ENCODE measurements at regions not wholly inside any gene's neighbourhood (a gene's known extent, or its start where the extent isn't known, plus 50 kb on each side); places are given as distances from the start of the nearest gene placed in this dataset.

DNA sequence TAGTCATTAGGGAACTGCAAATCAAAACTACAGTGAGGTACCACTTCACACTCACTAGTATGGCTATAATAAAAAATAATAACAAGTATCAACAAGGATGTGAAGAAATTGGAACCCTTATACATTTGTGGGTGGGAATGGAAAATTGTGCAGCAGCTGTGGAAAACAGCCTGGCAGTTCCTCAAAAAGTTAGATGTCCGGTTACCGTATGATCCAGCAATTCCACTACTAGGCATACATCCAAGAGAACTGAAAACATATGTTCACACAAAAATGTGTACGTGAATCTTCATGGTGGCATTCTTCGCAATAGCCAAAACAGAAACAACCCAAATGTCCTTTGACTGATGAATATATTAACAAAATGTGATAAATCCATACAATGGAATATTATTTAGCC lies 187.9 kb upstream of the LYSMD4 start:
- Mint-ChIP-seq H3K36me3 (ENCODE audit: low read depth, unreplicated experiment) (no peaks in the 10 kb centered on the region), H3K27me3 (ENCODE audit: unreplicated experiment) (peaks cover 12% of the 10 kb centered on the region), H3K4me3 (ENCODE audit: unreplicated experiment) (no peak overlapping the region), H3K27ac (ENCODE audit: unreplicated experiment) (no peak overlapping the region), H3K9me3 (ENCODE audit: unreplicated experiment) (no peaks in the 10 kb centered on the region), H3K4me1 (ENCODE audit: unreplicated experiment) (peaks cover 5% of the 10 kb centered on the region)
- TF ChIP-seq, protein P1, sequence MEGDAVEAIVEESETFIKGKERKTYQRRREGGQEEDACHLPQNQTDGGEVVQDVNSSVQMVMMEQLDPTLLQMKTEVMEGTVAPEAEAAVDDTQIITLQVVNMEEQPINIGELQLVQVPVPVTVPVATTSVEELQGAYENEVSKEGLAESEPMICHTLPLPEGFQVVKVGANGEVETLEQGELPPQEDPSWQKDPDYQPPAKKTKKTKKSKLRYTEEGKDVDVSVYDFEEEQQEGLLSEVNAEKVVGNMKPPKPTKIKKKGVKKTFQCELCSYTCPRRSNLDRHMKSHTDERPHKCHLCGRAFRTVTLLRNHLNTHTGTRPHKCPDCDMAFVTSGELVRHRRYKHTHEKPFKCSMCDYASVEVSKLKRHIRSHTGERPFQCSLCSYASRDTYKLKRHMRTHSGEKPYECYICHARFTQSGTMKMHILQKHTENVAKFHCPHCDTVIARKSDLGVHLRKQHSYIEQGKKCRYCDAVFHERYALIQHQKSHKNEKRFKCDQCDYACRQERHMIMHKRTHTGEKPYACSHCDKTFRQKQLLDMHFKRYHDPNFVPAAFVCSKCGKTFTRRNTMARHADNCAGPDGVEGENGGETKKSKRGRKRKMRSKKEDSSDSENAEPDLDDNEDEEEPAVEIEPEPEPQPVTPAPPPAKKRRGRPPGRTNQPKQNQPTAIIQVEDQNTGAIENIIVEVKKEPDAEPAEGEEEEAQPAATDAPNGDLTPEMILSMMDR (IDR thresholded peaks at IDR 0.05; ENCODE audit: unreplicated experiment), result no peak
- no peak for DNase-seq (ENCODE audit: low spot score)

DNA sequence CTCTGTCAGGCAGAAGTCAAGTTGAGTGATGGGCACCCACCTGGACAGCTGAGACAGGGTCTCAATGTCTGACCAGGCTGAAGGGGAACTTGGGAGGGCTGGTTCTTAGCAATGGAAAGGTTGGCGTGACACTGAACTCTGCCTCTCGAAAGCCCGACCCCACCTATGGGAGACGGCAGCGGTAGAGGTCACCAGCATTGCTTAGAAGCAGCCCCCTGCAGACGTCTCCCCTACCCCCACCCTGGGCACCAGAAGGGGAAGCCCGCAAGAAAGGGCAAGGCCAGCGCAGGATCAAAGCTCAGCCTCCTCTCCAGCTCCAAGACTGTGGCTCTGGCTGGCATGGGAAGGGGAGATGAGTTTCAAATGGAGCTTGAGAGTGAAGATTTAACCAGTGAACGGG lies 184.8 kb upstream of the LYSMD4 start:
- Mint-ChIP-seq H3K27ac (ENCODE audit: unreplicated experiment) (no peak overlapping the region), H3K27me3 (ENCODE audit: unreplicated experiment) (peaks cover 4% of the 10 kb centered on the region), H3K36me3 (ENCODE audit: low read depth, unreplicated experiment) (no peaks in the 10 kb centered on the region), H3K4me3 (ENCODE audit: unreplicated experiment) (no peak overlapping the region), H3K4me1 (ENCODE audit: unreplicated experiment) (peaks cover 5% of the 10 kb centered on the region), H3K9me3 (ENCODE audit: unreplicated experiment) (no peaks in the 10 kb centered on the region)
- TF ChIP-seq, protein P1 (IDR thresholded peaks at IDR 0.05; ENCODE audit: unreplicated experiment), result no peak
- DNase-seq (ENCODE audit: low spot score), result no peak

DNA sequence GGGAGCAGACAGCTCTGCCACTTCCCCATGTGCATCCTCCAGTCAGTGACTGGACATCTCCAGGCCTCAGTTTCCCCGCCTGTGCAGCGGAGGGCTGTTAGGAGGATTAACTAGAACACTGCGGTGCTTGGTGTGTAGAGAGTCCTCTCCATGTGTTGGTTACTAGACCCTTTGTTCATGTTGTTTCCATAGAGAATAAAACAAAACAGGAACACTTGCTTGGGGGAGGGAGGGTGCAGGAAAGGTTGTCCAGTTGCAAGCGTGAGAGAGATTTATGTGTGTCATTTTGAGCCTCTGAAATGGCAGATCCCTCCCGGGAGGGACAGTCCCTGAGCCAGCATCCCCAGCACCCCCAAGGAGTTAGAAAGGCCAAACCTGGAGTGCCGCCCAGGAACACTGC lies 184.0 kb upstream of the LYSMD4 start:
- no peaks in the 10 kb centered on the region for H3K9me3 Mint-ChIP-seq (ENCODE audit: unreplicated experiment)
- no peak for DNase-seq (ENCODE audit: low spot score)
- no peak overlapping the region for H3K4me3 Mint-ChIP-seq (ENCODE audit: unreplicated experiment)
- H3K36me3 Mint-ChIP-seq (ENCODE audit: low read depth, unreplicated experiment), result no peaks in the 10 kb centered on the region
- H3K27ac Mint-ChIP-seq (ENCODE audit: unreplicated experiment), result peak overlapping the region; percentile 75
- H3K4me1 Mint-ChIP-seq (ENCODE audit: unreplicated experiment), result peaks cover 5% of the 10 kb centered on the region
- H3K27me3 Mint-ChIP-seq (ENCODE audit: unreplicated experiment), result peaks cover 4% of the 10 kb centered on the region
- TF ChIP-seq, protein P1 (IDR thresholded peaks at IDR 0.05; ENCODE audit: unreplicated experiment), result no peak

DNA sequence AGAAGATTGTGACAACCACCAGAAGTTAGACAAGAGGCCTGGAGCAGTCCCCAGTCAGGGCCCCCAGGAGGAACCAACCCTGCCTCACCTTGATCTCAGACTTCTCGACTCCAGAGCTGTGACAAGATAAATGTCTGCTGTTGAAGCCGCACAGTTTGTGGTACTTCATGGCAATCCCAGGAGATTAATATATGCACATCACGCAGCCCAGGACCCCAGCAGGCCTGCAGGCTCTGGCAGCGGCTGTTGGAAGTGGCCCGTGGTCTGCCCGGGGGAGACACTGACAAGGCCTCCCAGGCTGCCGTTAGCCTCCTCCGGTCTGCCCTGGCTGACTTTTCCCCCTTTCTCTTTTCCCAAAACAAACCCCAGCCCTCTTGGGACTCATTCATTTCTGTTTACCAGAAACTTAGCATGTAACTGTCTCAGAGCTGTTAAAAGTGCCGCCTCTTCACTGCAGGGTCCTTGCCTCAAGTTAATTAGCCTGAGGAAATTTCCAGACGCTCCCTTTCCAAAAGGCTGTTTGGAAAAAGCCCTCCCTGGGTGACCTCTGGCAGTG lies 183.5 kb upstream of the LYSMD4 start:
- Mint-ChIP-seq H3K4me1 (ENCODE audit: unreplicated experiment) (peaks cover 5% of the 10 kb centered on the region), H3K36me3 (ENCODE audit: low read depth, unreplicated experiment) (no peaks in the 10 kb centered on the region), H3K27me3 (ENCODE audit: unreplicated experiment) (peaks cover 4% of the 10 kb centered on the region)

DNA sequence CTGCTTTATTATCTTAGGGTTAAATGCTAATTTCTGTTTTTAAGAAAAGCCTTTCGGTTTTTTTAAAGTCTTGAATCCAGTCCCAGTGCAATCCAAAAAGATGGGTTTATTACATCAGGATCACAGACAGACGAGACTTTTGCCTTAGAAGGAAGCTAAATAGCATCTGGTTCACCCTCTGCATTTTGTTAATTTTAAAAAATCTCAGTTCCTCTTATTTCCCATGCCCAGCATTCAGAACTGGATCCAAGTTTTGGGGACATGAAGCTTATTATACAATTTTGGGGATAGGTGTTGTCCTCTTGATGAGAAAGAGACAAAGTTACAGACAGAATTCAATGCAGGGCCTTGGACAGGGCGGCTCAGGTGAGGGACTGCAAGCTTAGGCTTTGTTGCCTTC lies 181.5 kb upstream of the LYSMD4 start:
- H3K4me3 Mint-ChIP-seq (ENCODE audit: unreplicated experiment), result no peak overlapping the region
- H3K9me3 Mint-ChIP-seq (ENCODE audit: unreplicated experiment), result no peaks in the 10 kb centered on the region
- TF ChIP-seq, protein P1 (IDR thresholded peaks at IDR 0.05; ENCODE audit: unreplicated experiment), result no peak
- H3K27ac Mint-ChIP-seq (ENCODE audit: unreplicated experiment), result no peak overlapping the region
- no peaks in the 10 kb centered on the region for H3K36me3 Mint-ChIP-seq (ENCODE audit: low read depth, unreplicated experiment)
- H3K4me1 Mint-ChIP-seq (ENCODE audit: unreplicated experiment), result peaks cover 5% of the 10 kb centered on the region
- no peak for DNase-seq (ENCODE audit: low spot score)
- H3K27me3 Mint-ChIP-seq (ENCODE audit: unreplicated experiment), result peaks cover 3% of the 10 kb centered on the region

More for the DNA sequence above, 183.5 kb upstream of the LYSMD4 start:
- H3K27ac Mint-ChIP-seq (ENCODE audit: unreplicated experiment), result peak overlapping the region; percentile 75
- H3K9me3 Mint-ChIP-seq (ENCODE audit: unreplicated experiment), result no peaks in the 10 kb centered on the region
- H3K4me3 Mint-ChIP-seq (ENCODE audit: unreplicated experiment), result no peak overlapping the region
- TF ChIP-seq, protein P1 (IDR thresholded peaks at IDR 0.05; ENCODE audit: unreplicated experiment), result no peak
- DNase-seq (ENCODE audit: low spot score), result no peak

All from endothelial cell (in vitro differentiated cells).